Fibroblast of lung (primary cell): ENCODE measurements at regions not wholly inside any gene's neighbourhood (a gene's known extent, or its start where the extent isn't known, plus 50 kb on each side); places are given as distances from the start of the nearest gene placed in this dataset.

Source experiments
- DNase-seq, 2 donors: peaks; one replicate each; pipeline versions ENCODE4 v3.0.0 to v3.0.0-alpha.2; 2010; ENCODE audit warnings: low read depth in 2 of 2
- H2AFZ ChIP-seq: 2 replicates; pipeline ENCODE4 v1.5.1; 2012; ENCODE audit warnings: low read length, control low read depth, inconsistent platforms
- H3K27ac ChIP-seq: 2 replicates; pipeline ENCODE4 v1.5.1; 2011; ENCODE audit warnings: low read length, control low read depth; ENCODE audit not compliant: insufficient read depth
- H3K27me3 ChIP-seq: 2 replicates; pipeline ENCODE4 v1.5.1; 2011; ENCODE audit warnings: mild to moderate bottlenecking, low read length; ENCODE audit not compliant: control insufficient read depth, insufficient read depth
- H3K36me3 ChIP-seq: 2 replicates; pipeline ENCODE4 v1.5.1; 2011; ENCODE audit warnings: low read length; ENCODE audit not compliant: control insufficient read depth, insufficient read depth
- H3K4me1 ChIP-seq: 2 replicates; pipeline ENCODE4 v1.5.1; 2011; ENCODE audit warnings: low read length; ENCODE audit not compliant: control insufficient read depth, insufficient read depth; ENCODE audit errors: extremely low read depth
- H3K4me2 ChIP-seq: 2 replicates; pipeline ENCODE4 v1.5.1; 2011; ENCODE audit warnings: low read length, control low read depth; ENCODE audit not compliant: insufficient read depth; ENCODE audit errors: extremely low read depth
- H3K4me3 ChIP-seq, 4 experiments: fragments of 200-600 bp in 1 of 4; sonication (generic) in 1 of 4; replicated peaks in 1 of 4; 2 replicates each; pipeline ENCODE4 v1.5.1; 2011 to 2016; ENCODE audit warnings: low read length in 4 of 4, low read depth in 3 of 4, mild to moderate bottlenecking in 3 of 4, control low read depth in 2 of 4, inconsistent platforms in 1 of 4, mixed read lengths in 1 of 4; ENCODE audit not compliant: insufficient read depth in 1 of 4; ENCODE audit errors: control extremely low read depth in 1 of 4
- H3K79me2 ChIP-seq: 2 replicates; pipeline ENCODE4 v1.5.1; 2012; ENCODE audit warnings: mild to moderate bottlenecking, low read length, inconsistent platforms; ENCODE audit not compliant: control insufficient read depth, insufficient read depth
- H3K9ac ChIP-seq: 2 replicates; pipeline ENCODE4 v1.5.1; 2011; ENCODE audit warnings: mild to moderate bottlenecking, low read length, control low read depth; ENCODE audit not compliant: insufficient read depth
- H3K9me3 ChIP-seq: 2 replicates; pipeline ENCODE4 v1.5.1; 2012; ENCODE audit warnings: low read depth, low read length; ENCODE audit not compliant: control insufficient read depth, insufficient read depth
- H4K20me1 ChIP-seq: 2 replicates; pipeline ENCODE4 v1.5.1; 2011; ENCODE audit warnings: low read length; ENCODE audit not compliant: control insufficient read depth, insufficient read depth; ENCODE audit errors: extremely low read depth
- EZH2 ChIP-seq: IDR thresholded peaks from 2 replicates; pipeline ENCODE4 v1.5.1; 2012; ENCODE audit warnings: low read length, control low read depth, mild to moderate bottlenecking; ENCODE audit errors: missing control alignments
- TF ChIP-seq, protein P1 (sequence below), 2 donors: IDR thresholded peaks in 1 of 2; conservative IDR thresholded peaks in 1 of 2; 1 replicate in 1 of 2; 2 replicates in 1 of 2; pipeline ENCODE4 v1.5.1; 2011 to 2012; ENCODE audit warnings: low read length in 2 of 2, control low read depth in 1 of 2, inconsistent platforms in 1 of 2, low read depth in 1 of 2, mild to moderate bottlenecking in 1 of 2

DNA sequence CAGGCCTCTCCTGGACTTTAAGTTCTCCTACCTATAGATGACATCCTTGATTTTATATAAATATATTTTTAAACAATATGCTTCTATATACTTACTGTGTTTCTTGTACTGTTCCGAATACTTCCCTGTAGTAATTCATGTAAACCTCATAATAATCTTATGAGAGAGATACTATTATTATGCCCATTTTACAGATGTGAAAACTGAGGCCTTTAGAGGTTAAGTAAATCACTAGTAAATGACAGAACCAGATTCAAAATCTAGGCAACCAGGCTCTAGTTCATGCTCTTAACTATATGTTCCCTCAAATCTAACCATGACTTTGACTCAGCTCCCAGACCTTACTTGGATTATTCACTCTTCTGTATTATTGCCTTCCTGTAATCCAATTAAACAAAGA, 243.0 kb upstream of the NR4A3 start:
- Histone ChIP-seq H3K27ac (no peak overlapping the region), H3K4me3 (no peak overlapping the region), H3K36me3 (no peaks in the 10 kb centered on the region), H3K79me2 (no peaks in the 10 kb centered on the region), H2AFZ (no peak overlapping the region), H3K4me2 (no peak overlapping the region), H3K9me3 (no peaks in the 10 kb centered on the region), H3K4me1 (no peaks in the 10 kb centered on the region), H3K27me3 (no peaks in the 10 kb centered on the region), H4K20me1 (no peaks in the 10 kb centered on the region), H3K9ac (no peak overlapping the region)
- DNase-seq, result no peak
- TF ChIP-seq, protein P1, sequence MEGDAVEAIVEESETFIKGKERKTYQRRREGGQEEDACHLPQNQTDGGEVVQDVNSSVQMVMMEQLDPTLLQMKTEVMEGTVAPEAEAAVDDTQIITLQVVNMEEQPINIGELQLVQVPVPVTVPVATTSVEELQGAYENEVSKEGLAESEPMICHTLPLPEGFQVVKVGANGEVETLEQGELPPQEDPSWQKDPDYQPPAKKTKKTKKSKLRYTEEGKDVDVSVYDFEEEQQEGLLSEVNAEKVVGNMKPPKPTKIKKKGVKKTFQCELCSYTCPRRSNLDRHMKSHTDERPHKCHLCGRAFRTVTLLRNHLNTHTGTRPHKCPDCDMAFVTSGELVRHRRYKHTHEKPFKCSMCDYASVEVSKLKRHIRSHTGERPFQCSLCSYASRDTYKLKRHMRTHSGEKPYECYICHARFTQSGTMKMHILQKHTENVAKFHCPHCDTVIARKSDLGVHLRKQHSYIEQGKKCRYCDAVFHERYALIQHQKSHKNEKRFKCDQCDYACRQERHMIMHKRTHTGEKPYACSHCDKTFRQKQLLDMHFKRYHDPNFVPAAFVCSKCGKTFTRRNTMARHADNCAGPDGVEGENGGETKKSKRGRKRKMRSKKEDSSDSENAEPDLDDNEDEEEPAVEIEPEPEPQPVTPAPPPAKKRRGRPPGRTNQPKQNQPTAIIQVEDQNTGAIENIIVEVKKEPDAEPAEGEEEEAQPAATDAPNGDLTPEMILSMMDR (conservative IDR thresholded peaks at IDR 0.05 in 1 of 2, IDR thresholded peaks at IDR 0.05 in 1 of 2; ENCODE audit: low read depth in 1 of 2, low read length in 2 of 2), result no peak

DNA sequence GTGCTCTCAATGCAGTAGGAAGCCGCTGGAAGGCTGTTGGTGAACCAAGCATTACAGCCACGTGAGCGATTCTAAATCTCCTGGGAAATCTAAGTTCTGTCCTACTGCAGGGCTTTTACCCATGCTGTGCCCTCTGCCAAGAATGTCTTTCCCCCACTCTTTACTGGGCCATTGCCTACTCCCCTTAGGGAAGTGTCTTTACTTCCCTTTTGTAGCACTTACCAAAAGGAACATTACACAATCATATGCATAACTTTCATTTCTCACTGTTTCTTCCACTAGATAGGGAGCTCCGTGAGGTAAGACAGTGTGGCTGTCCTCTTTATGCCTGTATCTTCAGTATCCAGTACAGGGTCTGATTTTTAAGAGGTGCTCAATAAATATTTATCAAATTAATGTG, 241.7 kb upstream of the NR4A3 start:
- no peaks in the 10 kb centered on the region for H4K20me1 ChIP-seq
- no peak for DNase-seq
- no peak overlapping the region for H3K4me3 ChIP-seq
- no peak overlapping the region for H3K27ac ChIP-seq
- H3K4me2 ChIP-seq, result no peak overlapping the region
- H3K9ac ChIP-seq, result no peak overlapping the region
- H2AFZ ChIP-seq, result no peak overlapping the region
- H3K4me1 ChIP-seq, result no peaks in the 10 kb centered on the region
- no peaks in the 10 kb centered on the region for H3K27me3 ChIP-seq
- H3K79me2 ChIP-seq, result no peaks in the 10 kb centered on the region
- H3K9me3 ChIP-seq, result no peaks in the 10 kb centered on the region
- no peak for TF ChIP-seq EZH2
- TF ChIP-seq, protein P1 (conservative IDR thresholded peaks at IDR 0.05 in 1 of 2, IDR thresholded peaks at IDR 0.05 in 1 of 2; ENCODE audit: low read depth in 1 of 2, low read length in 2 of 2), result no peak
- no peaks in the 10 kb centered on the region for H3K36me3 ChIP-seq

DNA sequence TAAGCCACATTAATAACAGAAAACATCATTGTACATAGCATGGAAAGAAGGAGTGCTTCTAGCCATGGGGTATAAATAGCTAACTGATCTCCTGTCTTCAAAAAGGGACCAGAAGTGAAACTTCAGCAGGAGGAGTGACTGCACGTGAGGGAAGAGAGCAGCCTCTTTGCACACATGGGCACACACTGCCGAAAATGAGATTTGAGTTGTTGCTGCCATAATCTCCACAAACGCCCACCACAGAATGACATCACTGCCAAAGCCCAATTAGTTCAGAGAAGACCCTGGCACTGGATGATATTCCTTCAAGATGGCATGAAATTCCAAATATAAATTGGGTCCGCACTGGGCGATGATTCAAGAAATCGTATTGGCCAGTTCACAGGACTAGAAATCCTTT, 238.9 kb upstream of the NR4A3 start:
- Histone ChIP-seq H3K9ac (no peak overlapping the region), H3K9me3 (no peaks in the 10 kb centered on the region), H3K4me2 (no peak overlapping the region), H3K27me3 (no peaks in the 10 kb centered on the region), H3K79me2 (no peaks in the 10 kb centered on the region), H3K4me1 (no peaks in the 10 kb centered on the region), H2AFZ (no peak overlapping the region), H3K36me3 (no peaks in the 10 kb centered on the region), H3K27ac (no peak overlapping the region), H3K4me3 (no peak overlapping the region), H4K20me1 (no peaks in the 10 kb centered on the region)
- TF ChIP-seq, protein P1 (conservative IDR thresholded peaks at IDR 0.05 in 1 of 2, IDR thresholded peaks at IDR 0.05 in 1 of 2; ENCODE audit: low read depth in 1 of 2, low read length in 2 of 2), result no peak
- TF ChIP-seq EZH2, result no peak
- DNase-seq, result no peak
